ENCODE measurements at regions not wholly inside any gene's neighbourhood (a gene's known extent, or its start where the extent isn't known, plus 50 kb on each side); places are given as distances from the start of the nearest gene placed in this dataset.

- no peak for DNase-seq (ENCODE audit: low read depth)
These were observed 88.0 kb upstream of the CTNNA1 start for GRCh38 chr5:138665261-138665660.

- peak; percentile 96 for DNase-seq (ENCODE audit: low read depth)
These were observed 88.8 kb upstream of the CTNNA1 start for GRCh38 chr5:138664276-138664943.

- DNase-seq (ENCODE audit: low read depth): no peak
These were observed 88.4 kb upstream of the HSPA9 start for GRCh38 chr5:138663561-138663960.

GRCh38 chr5:138663009-138663408 lies 87.8 kb upstream of the HSPA9 start:
- no peak for DNase-seq (ENCODE audit: low read depth)

GRCh38 chr5:138662599-138662998 lies 87.4 kb upstream of the HSPA9 start:
- DNase-seq (ENCODE audit: low read depth): no peak

- DNase-seq (ENCODE audit: low read depth): no peak
These were observed 86.8 kb upstream of the HSPA9 start for GRCh38 chr5:138661991-138662434.

GRCh38 chr5:138661291-138661960 lies 86.2 kb upstream of the HSPA9 start:
- no peak for DNase-seq (ENCODE audit: low read depth)

GRCh38 chr5:138660051-138660572 lies 84.9 kb upstream of the HSPA9 start:
- DNase-seq (ENCODE audit: low read depth): no peak

GRCh38 chr5:138659561-138659960 lies 84.4 kb upstream of the HSPA9 start:
- DNase-seq (ENCODE audit: low read depth): no peak

GRCh38 chr5:138659121-138659520 lies 83.9 kb upstream of the HSPA9 start:
- DNase-seq (ENCODE audit: low read depth): no peak

GRCh38 chr5:138658676-138659075 lies 83.5 kb upstream of the HSPA9 start:
- no peak for DNase-seq (ENCODE audit: low read depth)

GRCh38 chr5:138657360-138657759 lies 82.2 kb upstream of the HSPA9 start:
- no peak for DNase-seq (ENCODE audit: low read depth)

- DNase-seq (ENCODE audit: low read depth): no peak
These were observed 81.7 kb upstream of the HSPA9 start for GRCh38 chr5:138656916-138657315.

GRCh38 chr5:138655530-138656190 lies 80.5 kb upstream of the HSPA9 start:
- no peak for DNase-seq (ENCODE audit: low read depth)

GRCh38 chr5:138654281-138654867 lies 79.2 kb upstream of the HSPA9 start:
- peak; percentile 66 for DNase-seq (ENCODE audit: low read depth)

- DNase-seq (ENCODE audit: low read depth): peak; percentile 35
These were observed 78.3 kb upstream of the HSPA9 start for GRCh38 chr5:138653502-138653901.

- no peak for DNase-seq (ENCODE audit: low read depth)
These were observed 76.5 kb upstream of the HSPA9 start for GRCh38 chr5:138651767-138652117.

- no peak for DNase-seq (ENCODE audit: low read depth)
These were observed 76.0 kb upstream of the HSPA9 start for GRCh38 chr5:138651058-138651766.

- DNase-seq (ENCODE audit: low read depth): no peak
These were observed 75.0 kb upstream of the HSPA9 start for GRCh38 chr5:138650196-138650595.

GRCh38 chr5:138649775-138650174 lies 74.6 kb upstream of the HSPA9 start:
- DNase-seq (ENCODE audit: low read depth): no peak

GRCh38 chr5:138649316-138649720 lies 74.1 kb upstream of the HSPA9 start:
- DNase-seq (ENCODE audit: low read depth): no peak

- no peak for DNase-seq (ENCODE audit: low read depth)
These were observed 73.6 kb upstream of the HSPA9 start for GRCh38 chr5:138648841-138649240.
